ENCODE measurements at regions not wholly inside any gene's neighbourhood (a gene's known extent, or its start where the extent isn't known, plus 50 kb on each side); places are given as distances from the start of the nearest gene placed in this dataset.
A peak's percentile ranks its signal among the peaks of the same experiment; 100 is the strongest.

- no peak overlapping the region for H3K27ac ChIP-seq
- no peak for TF ChIP-seq ZFX (IDR thresholded peaks at IDR 0.05; ENCODE audit: borderline replicate concordance)
- TF ChIP-seq CTCF (IDR thresholded peaks at IDR 0.05): peak; percentile 9; the same call in 1 of the 2 replicates
Observed at GRCh38 chr12:60644076-60644475, 1048.2 kb downstream of the SLC16A7 start.

GRCh38 chr12:60666895-60667294 lies 1071.1 kb downstream of the SLC16A7 start:
- no peak overlapping the region for H3K27ac ChIP-seq
- TF ChIP-seq CTCF (IDR thresholded peaks at IDR 0.05): no peak
- TF ChIP-seq ZFX (IDR thresholded peaks at IDR 0.05; ENCODE audit: borderline replicate concordance): no peak

- no peak overlapping the region for H3K27ac ChIP-seq
- TF ChIP-seq ZFX (IDR thresholded peaks at IDR 0.05; ENCODE audit: borderline replicate concordance) (no peak), CTCF (IDR thresholded peaks at IDR 0.05) (no peak)
Observed at GRCh38 chr12:60672949-60673348, 1077.1 kb downstream of the SLC16A7 start.

- H3K27ac ChIP-seq: no peak overlapping the region
- no peak for TF ChIP-seq ZFX (IDR thresholded peaks at IDR 0.05; ENCODE audit: borderline replicate concordance)
- TF ChIP-seq CTCF (IDR thresholded peaks at IDR 0.05): no peak
Observed at GRCh38 chr12:60684988-60685655, 1089.3 kb downstream of the SLC16A7 start.

- H3K27ac ChIP-seq: no peak overlapping the region
- TF ChIP-seq ZFX (IDR thresholded peaks at IDR 0.05; ENCODE audit: borderline replicate concordance): no peak
- TF ChIP-seq CTCF (IDR thresholded peaks at IDR 0.05): peak; percentile 55
Observed at GRCh38 chr12:60689137-60689536, 1093.3 kb downstream of the SLC16A7 start.

- H3K27ac ChIP-seq: no peak overlapping the region
- TF ChIP-seq ZFX (IDR thresholded peaks at IDR 0.05; ENCODE audit: borderline replicate concordance) (no peak), CTCF (IDR thresholded peaks at IDR 0.05) (no peak)
Observed at GRCh38 chr12:60693019-60693626, 1097.3 kb downstream of the SLC16A7 start.

GRCh38 chr12:60704171-60704914 lies 1108.5 kb downstream of the SLC16A7 start:
- peak overlapping the region; percentile 81 for H3K27ac ChIP-seq
- no peak for TF ChIP-seq ZFX (IDR thresholded peaks at IDR 0.05; ENCODE audit: borderline replicate concordance)
- TF ChIP-seq CTCF (IDR thresholded peaks at IDR 0.05): no peak

Measured in 22Rv1 (cell line).